ENCODE measurements at regions not wholly inside any gene's neighbourhood (a gene's known extent, or its start where the extent isn't known, plus 50 kb on each side); places are given as distances from the start of the nearest gene placed in this dataset.

- TF ChIP-seq CTCF (IDR thresholded peaks at IDR 0.05; ENCODE audit: low read length), result no peak
- TF ChIP-seq EZH2 (optimal IDR thresholded peaks at IDR 0.05; ENCODE audit: low read depth, low read length), result no peak
- TF ChIP-seq EZH2phosphoT487 (IDR thresholded peaks at IDR 0.05; ENCODE audit: low read length), result no peak
Observed at GRCh38 chr2:15728245-15728938, 136.7 kb downstream of the DDX1 start.
